ENCODE measurements at regions not wholly inside any gene's neighbourhood (a gene's known extent, or its start where the extent isn't known, plus 50 kb on each side); places are given as distances from the start of the nearest gene placed in this dataset.

- H3K27ac ChIP-seq (ENCODE audit: extremely low read length, insufficient read depth, low read length) = no peak overlapping the region
- in situ Hi-C loops (cut with HindIII; ENCODE audit: extremely low pct_ligation_motif_present, low pct_unique_long_range_greater_than_20kb) (no loop called here), intact Hi-C loops (cut with micrococcal nuclease; ENCODE audit: unreplicated experiment) (no loop called here)
- H3K4me1 ChIP-seq (ENCODE audit: insufficient read depth, low read length) = no peaks in the 10 kb centered on the region
- 13% methylated on average over 7 of the region's 7 CpGs for WGBS (ENCODE audit: low lambda C conversion rate)
- DNase-seq (ENCODE audit: low spot score) = no peak
- H3K36me3 ChIP-seq (replicated peaks in 1 of 2; ENCODE audit: control insufficient read depth in 1 of 2, insufficient read depth in 2 of 2, low read length in 2 of 2) = no peaks in the 10 kb centered on the region
- ChIA-PET POLR2A (interaction anchor here (0.6 kb wide), 1 partner anchor 161 kb away, joined by 3 read pairs; no protein-coding TSS in a partner anchor), CTCF (ENCODE audit: low intra/inter-chr PET ratio, low total read pairs) (no interaction called here)
- H3K9ac ChIP-seq (ENCODE audit: insufficient read depth, low read depth, low read length) = no peak overlapping the region
- no peak for TF ChIP-seq KLF6 (CRISPR knock-in tag; IDR thresholded peaks at IDR 0.05)
- TF ChIP-seq MED1 (CRISPR knock-in tag; IDR thresholded peaks at IDR 0.05) = no peak
- TF ChIP-seq MAZ (IDR thresholded peaks at IDR 0.05; ENCODE audit: borderline replicate concordance, low read depth, low read length) = no peak
- TF ChIP-seq MAZ (CRISPR knock-in tag; IDR thresholded peaks at IDR 0.05; ENCODE audit: low read depth) = no peak
- no peak for TF ChIP-seq GATAD1 (CRISPR knock-in tag; IDR thresholded peaks at IDR 0.05)
- TF ChIP-seq ZNF580 (CRISPR knock-in tag; IDR thresholded peaks at IDR 0.05; ENCODE audit: borderline replicate concordance, low read depth) = no peak
- TF ChIP-seq ZNF296 (CRISPR knock-in tag; conservative IDR thresholded peaks at IDR 0.05) = no peak
- no peak for TF ChIP-seq MYC (CRISPR knock-in tag; IDR thresholded peaks at IDR 0.05; ENCODE audit: borderline replicate concordance)
- no peak for TF ChIP-seq RFXANK (CRISPR knock-in tag; IDR thresholded peaks at IDR 0.05)
- TF ChIP-seq ATF1 (CRISPR knock-in tag; IDR thresholded peaks at IDR 0.05) = no peak
- no peaks in the 10 kb centered on the region for H3K9me3 ChIP-seq (ENCODE audit: low read length)
- FAIRE-seq = no peak
- no peak overlapping the region for H3K4me3 ChIP-seq (replicated peaks in 1 of 3; ENCODE audit: insufficient read depth in 1 of 3, low read depth in 2 of 3, low read length in 3 of 3)
- no peak overlapping the region for H2AFZ ChIP-seq (ENCODE audit: low read length)
- no peaks in the 10 kb centered on the region for H3K27me3 ChIP-seq (ENCODE audit: control insufficient read depth in 1 of 2, insufficient read depth in 2 of 2, low read length in 2 of 2)
- no peaks in the 10 kb centered on the region for H4K20me1 ChIP-seq (ENCODE audit: insufficient read depth, low read length)
- no TSS peak for BruUV-seq (replicated peaks)
- H3K4me2 ChIP-seq (ENCODE audit: low read depth, low read length) = no peak overlapping the region
- no peak for ATAC-seq
- H3K79me2 ChIP-seq (ENCODE audit: insufficient read depth, low read length) = no peaks in the 10 kb centered on the region
These were observed 79.5 kb upstream of the KCNMB2 start for GRCh38 chr3:178456621-178457285.

GRCh38 chr3:178457511-178457910 is 78.7 kb upstream of the KCNMB2 start:
- no peaks in the 10 kb centered on the region for H4K20me1 ChIP-seq (ENCODE audit: insufficient read depth, low read length)
- ATAC-seq = no peak
- DNase-seq (ENCODE audit: low spot score) = no peak
- H3K27me3 ChIP-seq (ENCODE audit: control insufficient read depth in 1 of 2, insufficient read depth in 2 of 2, low read length in 2 of 2) = no peaks in the 10 kb centered on the region
- H2AFZ ChIP-seq (ENCODE audit: low read length) = no peak overlapping the region
- CTCF ChIA-PET (ENCODE audit: low intra/inter-chr PET ratio, low total read pairs) = no interaction called here
- H3K4me2 ChIP-seq (ENCODE audit: low read depth, low read length) = no peak overlapping the region
- POLR2A ChIA-PET = interaction anchor here (0.6 kb wide), 1 partner anchor 162 kb away, joined by 3 read pairs; no protein-coding TSS in a partner anchor
- intact Hi-C loops (cut with micrococcal nuclease; ENCODE audit: unreplicated experiment) (no loop called here), in situ Hi-C loops (cut with HindIII; ENCODE audit: extremely low pct_ligation_motif_present, low pct_unique_long_range_greater_than_20kb) (no loop called here)
- no peak for FAIRE-seq
- H3K36me3 ChIP-seq (replicated peaks in 1 of 2; ENCODE audit: control insufficient read depth in 1 of 2, insufficient read depth in 2 of 2, low read length in 2 of 2) = no peaks in the 10 kb centered on the region
- WGBS (ENCODE audit: low lambda C conversion rate) = 0% methylated on average over 2 of the region's 2 CpGs
- no peak overlapping the region for H3K27ac ChIP-seq (ENCODE audit: extremely low read length, insufficient read depth, low read length)
- no peaks in the 10 kb centered on the region for H3K4me1 ChIP-seq (ENCODE audit: insufficient read depth, low read length)
- no TSS peak for BruUV-seq (replicated peaks)
- H3K9ac ChIP-seq (ENCODE audit: insufficient read depth, low read depth, low read length) = no peak overlapping the region
- no peak overlapping the region for H3K4me3 ChIP-seq (replicated peaks in 1 of 3; ENCODE audit: insufficient read depth in 1 of 3, low read depth in 2 of 3, low read length in 3 of 3)
- no peaks in the 10 kb centered on the region for H3K79me2 ChIP-seq (ENCODE audit: insufficient read depth, low read length)
- no peak for TF ChIP-seq MAFK (conservative IDR thresholded peaks at IDR 0.05 in 1 of 2, IDR thresholded peaks at IDR 0.05 in 1 of 2; ENCODE audit: low read length in 2 of 2)
- H3K9me3 ChIP-seq (ENCODE audit: low read length) = no peaks in the 10 kb centered on the region
